ENCODE measurements at regions not wholly inside any gene's neighbourhood (a gene's known extent, or its start where the extent isn't known, plus 50 kb on each side); places are given as distances from the start of the nearest gene placed in this dataset.

DNA sequence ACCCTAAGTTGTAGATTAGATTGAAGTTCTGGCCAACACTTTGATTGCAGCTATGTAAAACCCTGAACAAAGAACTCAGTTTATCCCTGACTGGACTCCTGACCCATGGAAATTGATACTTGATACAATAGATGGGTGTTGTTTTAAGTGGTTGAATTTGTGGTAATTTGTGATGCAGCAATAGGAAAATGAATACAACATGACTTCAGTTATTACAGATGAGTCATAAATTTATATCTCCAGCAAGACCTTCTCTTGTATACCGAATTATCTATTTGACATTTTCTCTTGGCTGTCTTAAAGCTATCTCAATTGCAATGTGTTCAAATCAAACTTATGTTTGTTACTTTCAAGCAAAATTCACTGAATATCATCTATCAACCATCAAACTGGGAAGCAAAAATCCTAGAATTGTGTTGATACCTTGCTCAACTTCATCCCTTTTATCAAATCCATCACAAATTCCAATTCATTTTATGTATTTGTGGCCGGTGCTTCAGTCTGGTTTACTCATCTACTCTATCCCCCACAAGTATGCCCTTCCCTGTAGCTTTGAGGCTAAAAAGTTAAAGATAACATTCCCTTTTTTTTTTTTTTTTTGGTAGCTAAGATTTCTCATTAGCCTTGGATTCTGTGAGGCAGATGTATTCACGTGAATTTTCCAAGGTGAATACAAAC, 129.4 kb upstream of the CENPW start:
- TF ChIP-seq, protein P1, sequence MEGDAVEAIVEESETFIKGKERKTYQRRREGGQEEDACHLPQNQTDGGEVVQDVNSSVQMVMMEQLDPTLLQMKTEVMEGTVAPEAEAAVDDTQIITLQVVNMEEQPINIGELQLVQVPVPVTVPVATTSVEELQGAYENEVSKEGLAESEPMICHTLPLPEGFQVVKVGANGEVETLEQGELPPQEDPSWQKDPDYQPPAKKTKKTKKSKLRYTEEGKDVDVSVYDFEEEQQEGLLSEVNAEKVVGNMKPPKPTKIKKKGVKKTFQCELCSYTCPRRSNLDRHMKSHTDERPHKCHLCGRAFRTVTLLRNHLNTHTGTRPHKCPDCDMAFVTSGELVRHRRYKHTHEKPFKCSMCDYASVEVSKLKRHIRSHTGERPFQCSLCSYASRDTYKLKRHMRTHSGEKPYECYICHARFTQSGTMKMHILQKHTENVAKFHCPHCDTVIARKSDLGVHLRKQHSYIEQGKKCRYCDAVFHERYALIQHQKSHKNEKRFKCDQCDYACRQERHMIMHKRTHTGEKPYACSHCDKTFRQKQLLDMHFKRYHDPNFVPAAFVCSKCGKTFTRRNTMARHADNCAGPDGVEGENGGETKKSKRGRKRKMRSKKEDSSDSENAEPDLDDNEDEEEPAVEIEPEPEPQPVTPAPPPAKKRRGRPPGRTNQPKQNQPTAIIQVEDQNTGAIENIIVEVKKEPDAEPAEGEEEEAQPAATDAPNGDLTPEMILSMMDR (IDR thresholded peaks at IDR 0.05) = no peak
- TF ChIP-seq EP300 (IDR thresholded peaks at IDR 0.05) = no peak
